ENCODE measurements at regions not wholly inside any gene's neighbourhood (a gene's known extent, or its start where the extent isn't known, plus 50 kb on each side); places are given as distances from the start of the nearest gene placed in this dataset.

DNA sequence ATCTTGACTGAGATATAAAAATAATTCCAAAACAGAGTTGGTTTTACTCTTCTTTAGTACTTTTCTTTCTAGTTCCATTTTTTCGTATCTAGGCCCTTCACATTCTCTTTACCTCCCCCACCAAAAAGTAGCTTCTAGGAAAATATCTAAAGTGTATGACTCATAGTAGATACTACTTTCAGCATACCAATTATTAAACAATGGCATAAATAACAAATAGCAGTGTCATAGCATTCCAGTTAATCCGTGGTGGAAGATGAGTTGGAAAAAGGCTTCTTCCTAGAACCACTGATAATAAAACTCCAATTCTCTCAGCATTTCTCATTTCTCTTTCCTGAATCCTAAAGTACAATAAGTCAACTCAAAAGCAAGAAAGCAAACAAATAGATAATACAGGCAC, 859.0 kb upstream of the B3GALT2 start:
- no peak for TF ChIP-seq POLR2A (IDR thresholded peaks at IDR 0.05)
- TF ChIP-seq, protein P1, sequence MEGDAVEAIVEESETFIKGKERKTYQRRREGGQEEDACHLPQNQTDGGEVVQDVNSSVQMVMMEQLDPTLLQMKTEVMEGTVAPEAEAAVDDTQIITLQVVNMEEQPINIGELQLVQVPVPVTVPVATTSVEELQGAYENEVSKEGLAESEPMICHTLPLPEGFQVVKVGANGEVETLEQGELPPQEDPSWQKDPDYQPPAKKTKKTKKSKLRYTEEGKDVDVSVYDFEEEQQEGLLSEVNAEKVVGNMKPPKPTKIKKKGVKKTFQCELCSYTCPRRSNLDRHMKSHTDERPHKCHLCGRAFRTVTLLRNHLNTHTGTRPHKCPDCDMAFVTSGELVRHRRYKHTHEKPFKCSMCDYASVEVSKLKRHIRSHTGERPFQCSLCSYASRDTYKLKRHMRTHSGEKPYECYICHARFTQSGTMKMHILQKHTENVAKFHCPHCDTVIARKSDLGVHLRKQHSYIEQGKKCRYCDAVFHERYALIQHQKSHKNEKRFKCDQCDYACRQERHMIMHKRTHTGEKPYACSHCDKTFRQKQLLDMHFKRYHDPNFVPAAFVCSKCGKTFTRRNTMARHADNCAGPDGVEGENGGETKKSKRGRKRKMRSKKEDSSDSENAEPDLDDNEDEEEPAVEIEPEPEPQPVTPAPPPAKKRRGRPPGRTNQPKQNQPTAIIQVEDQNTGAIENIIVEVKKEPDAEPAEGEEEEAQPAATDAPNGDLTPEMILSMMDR (IDR thresholded peaks at IDR 0.05) = no peak

Measured in heart left ventricle (tissue), 13 donors.